ENCODE measurements at regions not wholly inside any gene's neighbourhood (a gene's known extent, or its start where the extent isn't known, plus 50 kb on each side); places are given as distances from the start of the nearest gene placed in this dataset.

GRCh38 chr4:155487210-155487609, 110.4 kb upstream of the MAP9 start:
- Histone ChIP-seq H3K9me1 (ENCODE audit: control insufficient read depth, insufficient read depth, low read length) (no peaks in the 10 kb centered on the region), H3K4me2 (ENCODE audit: insufficient read depth, low read length) (no peak overlapping the region), H3K27ac (ENCODE audit: extremely low read depth, low read depth, low read length) (no peak overlapping the region), H3K9ac (ENCODE audit: insufficient read depth in 1 of 2, low read depth in 2 of 2, low read length in 2 of 2) (no peak overlapping the region), H3K36me3 (ENCODE audit: control insufficient read depth, insufficient read depth, low read length) (no peaks in the 10 kb centered on the region), H3K4me3 (no peak overlapping the region), H3K9me3 (replicated peaks; ENCODE audit: control insufficient read depth, insufficient read depth, low read depth, low read length) (no peaks in the 10 kb centered on the region), H4K20me1 (replicated peaks; ENCODE audit: control insufficient read depth, insufficient read depth, low read length) (no peaks in the 10 kb centered on the region), H3K27me3 (ENCODE audit: control insufficient read depth in 2 of 2, insufficient read depth in 2 of 2, low read length in 2 of 2) (no peaks in the 10 kb centered on the region), H3K4me1 (replicated peaks in 1 of 2; ENCODE audit: control insufficient read depth in 2 of 2, insufficient read depth in 2 of 2, low read length in 2 of 2) (no peaks in the 10 kb centered on the region), H2AFZ (ENCODE audit: low read depth, low read length) (no peak overlapping the region), H3K79me2 (ENCODE audit: control insufficient read depth, insufficient read depth, low read length) (no peaks in the 10 kb centered on the region)
- no TSS peak for BruUV-seq (replicated peaks)
- FAIRE-seq (no peak), ATAC-seq (no peak), DNase-seq (ENCODE audit: extremely low read depth in 1 of 4, low spot score in 3 of 4) (no peak)
- ChIA-PET CTCF (ENCODE audit: low intra/inter-chr PET ratio) (no interaction called here), POLR2A (no interaction called here)
- intact Hi-C loops (cut with micrococcal nuclease), result no loop called here
- in situ Hi-C loops (cut with MboI), result no loop called here
- TF ChIP-seq ILK (tag; IDR thresholded peaks at IDR 0.05; ENCODE audit: borderline replicate concordance, low read depth), result no peak
- TF ChIP-seq, protein P1, sequence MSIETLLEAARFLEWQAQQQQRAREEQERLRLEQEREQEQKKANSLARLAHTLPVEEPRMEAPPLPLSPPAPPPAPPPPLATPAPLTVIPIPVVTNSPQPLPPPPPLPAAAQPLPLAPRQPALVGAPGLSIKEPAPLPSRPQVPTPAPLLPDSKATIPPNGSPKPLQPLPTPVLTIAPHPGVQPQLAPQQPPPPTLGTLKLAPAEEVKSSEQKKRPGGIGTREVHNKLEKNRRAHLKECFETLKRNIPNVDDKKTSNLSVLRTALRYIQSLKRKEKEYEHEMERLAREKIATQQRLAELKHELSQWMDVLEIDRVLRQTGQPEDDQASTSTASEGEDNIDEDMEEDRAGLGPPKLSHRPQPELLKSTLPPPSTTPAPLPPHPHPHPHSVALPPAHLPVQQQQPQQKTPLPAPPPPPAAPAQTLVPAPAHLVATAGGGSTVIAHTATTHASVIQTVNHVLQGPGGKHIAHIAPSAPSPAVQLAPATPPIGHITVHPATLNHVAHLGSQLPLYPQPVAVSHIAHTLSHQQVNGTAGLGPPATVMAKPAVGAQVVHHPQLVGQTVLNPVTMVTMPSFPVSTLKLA (conservative IDR thresholded peaks at IDR 0.05), result no peak
- no peak for TF ChIP-seq CBFA2T2 (conservative IDR thresholded peaks at IDR 0.05)
- TF ChIP-seq, protein P2, sequence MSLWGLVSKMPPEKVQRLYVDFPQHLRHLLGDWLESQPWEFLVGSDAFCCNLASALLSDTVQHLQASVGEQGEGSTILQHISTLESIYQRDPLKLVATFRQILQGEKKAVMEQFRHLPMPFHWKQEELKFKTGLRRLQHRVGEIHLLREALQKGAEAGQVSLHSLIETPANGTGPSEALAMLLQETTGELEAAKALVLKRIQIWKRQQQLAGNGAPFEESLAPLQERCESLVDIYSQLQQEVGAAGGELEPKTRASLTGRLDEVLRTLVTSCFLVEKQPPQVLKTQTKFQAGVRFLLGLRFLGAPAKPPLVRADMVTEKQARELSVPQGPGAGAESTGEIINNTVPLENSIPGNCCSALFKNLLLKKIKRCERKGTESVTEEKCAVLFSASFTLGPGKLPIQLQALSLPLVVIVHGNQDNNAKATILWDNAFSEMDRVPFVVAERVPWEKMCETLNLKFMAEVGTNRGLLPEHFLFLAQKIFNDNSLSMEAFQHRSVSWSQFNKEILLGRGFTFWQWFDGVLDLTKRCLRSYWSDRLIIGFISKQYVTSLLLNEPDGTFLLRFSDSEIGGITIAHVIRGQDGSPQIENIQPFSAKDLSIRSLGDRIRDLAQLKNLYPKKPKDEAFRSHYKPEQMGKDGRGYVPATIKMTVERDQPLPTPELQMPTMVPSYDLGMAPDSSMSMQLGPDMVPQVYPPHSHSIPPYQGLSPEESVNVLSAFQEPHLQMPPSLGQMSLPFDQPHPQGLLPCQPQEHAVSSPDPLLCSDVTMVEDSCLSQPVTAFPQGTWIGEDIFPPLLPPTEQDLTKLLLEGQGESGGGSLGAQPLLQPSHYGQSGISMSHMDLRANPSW (CRISPR knock-in tag; IDR thresholded peaks at IDR 0.05), result no peak
- TF ChIP-seq PML (IDR thresholded peaks at IDR 0.05; ENCODE audit: low read length), result no peak
- no peak for TF ChIP-seq SREBF2 (CRISPR knock-in tag; IDR thresholded peaks at IDR 0.05)
- TF ChIP-seq IRF2 (CRISPR knock-in tag; IDR thresholded peaks at IDR 0.05), result no peak
- TF ChIP-seq ZKSCAN8 (CRISPR knock-in tag; IDR thresholded peaks at IDR 0.05), result no peak
- no peak for TF ChIP-seq ZNF41 (CRISPR knock-in tag; conservative IDR thresholded peaks at IDR 0.05)
- TF ChIP-seq, protein P3, sequence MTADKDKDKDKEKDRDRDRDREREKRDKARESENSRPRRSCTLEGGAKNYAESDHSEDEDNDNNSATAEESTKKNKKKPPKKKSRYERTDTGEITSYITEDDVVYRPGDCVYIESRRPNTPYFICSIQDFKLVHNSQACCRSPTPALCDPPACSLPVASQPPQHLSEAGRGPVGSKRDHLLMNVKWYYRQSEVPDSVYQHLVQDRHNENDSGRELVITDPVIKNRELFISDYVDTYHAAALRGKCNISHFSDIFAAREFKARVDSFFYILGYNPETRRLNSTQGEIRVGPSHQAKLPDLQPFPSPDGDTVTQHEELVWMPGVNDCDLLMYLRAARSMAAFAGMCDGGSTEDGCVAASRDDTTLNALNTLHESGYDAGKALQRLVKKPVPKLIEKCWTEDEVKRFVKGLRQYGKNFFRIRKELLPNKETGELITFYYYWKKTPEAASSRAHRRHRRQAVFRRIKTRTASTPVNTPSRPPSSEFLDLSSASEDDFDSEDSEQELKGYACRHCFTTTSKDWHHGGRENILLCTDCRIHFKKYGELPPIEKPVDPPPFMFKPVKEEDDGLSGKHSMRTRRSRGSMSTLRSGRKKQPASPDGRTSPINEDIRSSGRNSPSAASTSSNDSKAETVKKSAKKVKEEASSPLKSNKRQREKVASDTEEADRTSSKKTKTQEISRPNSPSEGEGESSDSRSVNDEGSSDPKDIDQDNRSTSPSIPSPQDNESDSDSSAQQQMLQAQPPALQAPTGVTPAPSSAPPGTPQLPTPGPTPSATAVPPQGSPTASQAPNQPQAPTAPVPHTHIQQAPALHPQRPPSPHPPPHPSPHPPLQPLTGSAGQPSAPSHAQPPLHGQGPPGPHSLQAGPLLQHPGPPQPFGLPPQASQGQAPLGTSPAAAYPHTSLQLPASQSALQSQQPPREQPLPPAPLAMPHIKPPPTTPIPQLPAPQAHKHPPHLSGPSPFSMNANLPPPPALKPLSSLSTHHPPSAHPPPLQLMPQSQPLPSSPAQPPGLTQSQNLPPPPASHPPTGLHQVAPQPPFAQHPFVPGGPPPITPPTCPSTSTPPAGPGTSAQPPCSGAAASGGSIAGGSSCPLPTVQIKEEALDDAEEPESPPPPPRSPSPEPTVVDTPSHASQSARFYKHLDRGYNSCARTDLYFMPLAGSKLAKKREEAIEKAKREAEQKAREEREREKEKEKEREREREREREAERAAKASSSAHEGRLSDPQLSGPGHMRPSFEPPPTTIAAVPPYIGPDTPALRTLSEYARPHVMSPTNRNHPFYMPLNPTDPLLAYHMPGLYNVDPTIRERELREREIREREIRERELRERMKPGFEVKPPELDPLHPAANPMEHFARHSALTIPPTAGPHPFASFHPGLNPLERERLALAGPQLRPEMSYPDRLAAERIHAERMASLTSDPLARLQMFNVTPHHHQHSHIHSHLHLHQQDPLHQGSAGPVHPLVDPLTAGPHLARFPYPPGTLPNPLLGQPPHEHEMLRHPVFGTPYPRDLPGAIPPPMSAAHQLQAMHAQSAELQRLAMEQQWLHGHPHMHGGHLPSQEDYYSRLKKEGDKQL (CRISPR knock-in tag; IDR thresholded peaks at IDR 0.05; ENCODE audit: borderline replicate concordance), result no peak
- TF ChIP-seq RNF2 (IDR thresholded peaks at IDR 0.05), result no peak
- TF ChIP-seq NCOA2 (IDR thresholded peaks at IDR 0.05; ENCODE audit: partially characterized antibody in 2 of 2), result no peak
- TF ChIP-seq EGR1 (conservative IDR thresholded peaks at IDR 0.05), result no peak
- TF ChIP-seq PCBP2 (IDR thresholded peaks at IDR 0.05; ENCODE audit: low read depth, low read length, poor library complexity, severe bottlenecking), result no peak
- TF ChIP-seq TAF15 (IDR thresholded peaks at IDR 0.05; ENCODE audit: low read depth, low read length), result no peak

All from K562 (cell line).